ENCODE measurements at regions not wholly inside any gene's neighbourhood (a gene's known extent, or its start where the extent isn't known, plus 50 kb on each side); places are given as distances from the start of the nearest gene placed in this dataset.

GRCh38 chr2:238774980-238775509, 72.8 kb upstream of the TWIST2 start:
- no peak for TF ChIP-seq EZH2phosphoT487 (IDR thresholded peaks at IDR 0.05; ENCODE audit: low read length)
- no peak for TF ChIP-seq CTCF (IDR thresholded peaks at IDR 0.05; ENCODE audit: low read length)
- no peak for TF ChIP-seq EZH2 (optimal IDR thresholded peaks at IDR 0.05; ENCODE audit: low read depth, low read length)
